Panc1 (cell line): ENCODE measurements at regions not wholly inside any gene's neighbourhood (a gene's known extent, or its start where the extent isn't known, plus 50 kb on each side); places are given as distances from the start of the nearest gene placed in this dataset.

Experiments
- ATAC-seq: fragments of 200-7000 bp; cut with Tn5 transposase; 2 replicates; pipeline ENCODE4 v1.9.1; 2020; ENCODE audit warnings: mild to moderate bottlenecking, moderate library complexity
- BruUV-seq: library from RNA; stranded (reverse); fragments of 400-500 nt; replicated peaks from 2 replicates; lab custom pipeline; 2021; lab: Mats Ljungman, UMichigan
- CTCF ChIA-PET: fragments of 300-600 bp; sonication (Branson Sonifier 250); formaldehyde crosslinking; loops from one replicate; lab custom pipeline; 2022; ENCODE audit warnings: antibody characterized with exemption; lab: Charles Lee
- POLR2A ChIA-PET: fragments of 300-600 bp; sonication (Branson Sonifier 250); formaldehyde crosslinking; loops from one replicate; lab custom pipeline; 2022; ENCODE audit warnings: antibody characterized with exemption; lab: Charles Lee
- DNase-seq: peaks from one replicate; pipeline ENCODE4 v3.0.0-alpha.2; 2010; ENCODE audit warnings: low read depth, low spot score
- H3K27ac ChIP-seq: 2 replicates; pipeline ENCODE4 v1.5.1; 2011; ENCODE audit warnings: mild to moderate bottlenecking, low read length, inconsistent platforms
- H3K27me3 ChIP-seq: fragments of 200-500 bp; sonication (Bioruptor generic); 2 replicates; pipeline ENCODE4 v1.6.0; 2014; ENCODE audit warnings: low read length, inconsistent platforms; ENCODE audit not compliant: control insufficient read depth, insufficient read depth
- H3K36me3 ChIP-seq: fragments of 200-500 bp; sonication (Bioruptor generic); 2 replicates; pipeline ENCODE4 v1.5.1; 2014; ENCODE audit warnings: inconsistent platforms, mild to moderate bottlenecking, low read length, moderate library complexity; ENCODE audit not compliant: control insufficient read depth, insufficient read depth
- H3K4me1 ChIP-seq: 2 replicates; pipeline ENCODE4 v1.5.1; 2011; ENCODE audit warnings: inconsistent platforms, mild to moderate bottlenecking, low read length, moderate library complexity; ENCODE audit not compliant: control insufficient read depth, insufficient read depth
- H3K4me3 ChIP-seq, 2 experiments: 2 replicates each; pipeline ENCODE4 v1.5.1; 2011 to 2012; ENCODE audit warnings: low read depth in 2 of 2, low read length in 2 of 2, mild to moderate bottlenecking in 2 of 2, inconsistent platforms in 1 of 2, moderate library complexity in 1 of 2
- H3K9me3 ChIP-seq: fragments of 200-500 bp; sonication (Bioruptor generic); 2 replicates; pipeline ENCODE4 v1.5.1; 2014; ENCODE audit warnings: low read depth, mild to moderate bottlenecking, inconsistent platforms, low read length, moderate library complexity; ENCODE audit not compliant: control insufficient read depth, insufficient read depth
- POLR2AphosphoS5 ChIP-seq: IDR thresholded peaks from 2 replicates; pipeline ENCODE4 v1.6.1; 2012; ENCODE audit warnings: mild to moderate bottlenecking, low read depth, low read length, moderate library complexity
- SIN3A ChIP-seq: IDR thresholded peaks from 2 replicates; pipeline ENCODE4 v1.6.1; 2012; ENCODE audit warnings: low read depth, mild to moderate bottlenecking, low read length, moderate library complexity, borderline replicate concordance; ENCODE audit not compliant: insufficient read depth
- TCF7L2 ChIP-seq: IDR thresholded peaks from 2 replicates; pipeline ENCODE4 v1.6.1; 2011; ENCODE audit warnings: mild to moderate bottlenecking, low read depth, low read length, inconsistent platforms
- in situ Hi-C: cut with HindIII; loops from 2 replicates; pipeline ENCODE4 v1.10.0; 2016; ENCODE audit warnings: low sequenced_read_pairs, low pct_unique_long_range_greater_than_20kb
- intact Hi-C: fragments of 100-400 bp; cut with micrococcal nuclease; formaldehyde crosslinking; loops from one replicate; pipeline ENCODE4 v1.10.0; 2022; ENCODE audit not compliant: unreplicated experiment
- TF ChIP-seq, protein P1 (sequence below): fragments of 450-650 bp; IDR thresholded peaks from 2 replicates; pipeline ENCODE4 v1.5.1; 2017; ENCODE audit warnings: mild to moderate bottlenecking
- TF ChIP-seq, protein P2 (sequence below), 2 experiments: IDR thresholded peaks; 2 replicates each; pipeline ENCODE4 v1.6.1; 2011 to 2012; ENCODE audit warnings: low read depth in 2 of 2, control low read depth in 1 of 2, low read length in 1 of 2, mild to moderate bottlenecking in 1 of 2, moderate library complexity in 1 of 2; ENCODE audit not compliant: insufficient read depth in 1 of 2

DNA sequence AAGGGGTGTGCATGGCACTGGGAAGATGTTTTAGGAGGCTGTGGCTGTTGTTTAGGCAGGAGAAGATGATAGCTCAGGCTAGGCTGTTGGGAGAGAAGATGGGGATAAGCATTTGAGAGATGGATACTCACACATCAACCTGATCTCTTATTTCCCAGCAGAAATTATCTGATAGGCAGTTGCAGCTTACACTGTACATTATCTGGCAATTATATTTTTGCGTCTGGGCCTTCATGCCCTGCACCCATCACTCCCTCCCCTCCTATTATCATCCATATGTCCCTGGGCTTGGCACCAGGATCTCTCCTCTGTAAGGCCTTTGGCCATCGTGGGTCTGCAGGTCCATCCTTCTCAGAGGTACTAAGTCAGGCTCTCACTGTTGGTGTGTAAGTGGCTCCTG lies 401.0 kb upstream of the EEF2KMT start:
- in situ Hi-C loops: no loop called here
- no TSS peak for BruUV-seq
- POLR2A ChIA-PET: no interaction called here

DNA sequence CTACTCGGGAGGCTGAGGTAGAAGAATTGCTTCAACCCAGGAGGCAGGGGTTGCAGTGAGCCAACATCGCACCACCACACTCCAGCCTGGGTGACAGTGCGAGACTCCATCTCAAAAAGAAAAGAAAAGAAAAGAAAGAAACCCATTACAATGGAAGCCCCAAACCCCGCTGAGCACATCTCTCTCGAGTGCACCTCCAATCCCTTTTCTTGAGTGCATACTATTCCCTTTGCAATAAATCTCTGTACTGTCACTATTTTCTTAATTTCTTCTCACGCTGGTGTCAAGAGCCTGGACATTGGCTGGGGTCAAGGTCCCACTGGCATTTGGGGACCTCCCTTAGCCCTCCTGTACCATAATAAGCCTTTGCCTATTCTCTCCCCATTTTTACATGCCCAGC lies 398.4 kb upstream of the EEF2KMT start:
- ATAC-seq (no peak), DNase-seq (no peak)
- CTCF ChIA-PET: no interaction called here
- peaks cover 6% of the 10 kb centered on the region; the same call in 1 of the 2 replicates for H3K27me3 ChIP-seq
- H3K4me1 ChIP-seq: no peaks in the 10 kb centered on the region
- no peaks in the 10 kb centered on the region for H3K36me3 ChIP-seq
- no peak overlapping the region for H3K27ac ChIP-seq
- no peaks in the 10 kb centered on the region for H3K9me3 ChIP-seq
- intact Hi-C loops (no loop called here), in situ Hi-C loops (no loop called here)
- TF ChIP-seq SIN3A (no peak), POLR2AphosphoS5 (no peak), TCF7L2 (no peak)
- TF ChIP-seq, protein P1, sequence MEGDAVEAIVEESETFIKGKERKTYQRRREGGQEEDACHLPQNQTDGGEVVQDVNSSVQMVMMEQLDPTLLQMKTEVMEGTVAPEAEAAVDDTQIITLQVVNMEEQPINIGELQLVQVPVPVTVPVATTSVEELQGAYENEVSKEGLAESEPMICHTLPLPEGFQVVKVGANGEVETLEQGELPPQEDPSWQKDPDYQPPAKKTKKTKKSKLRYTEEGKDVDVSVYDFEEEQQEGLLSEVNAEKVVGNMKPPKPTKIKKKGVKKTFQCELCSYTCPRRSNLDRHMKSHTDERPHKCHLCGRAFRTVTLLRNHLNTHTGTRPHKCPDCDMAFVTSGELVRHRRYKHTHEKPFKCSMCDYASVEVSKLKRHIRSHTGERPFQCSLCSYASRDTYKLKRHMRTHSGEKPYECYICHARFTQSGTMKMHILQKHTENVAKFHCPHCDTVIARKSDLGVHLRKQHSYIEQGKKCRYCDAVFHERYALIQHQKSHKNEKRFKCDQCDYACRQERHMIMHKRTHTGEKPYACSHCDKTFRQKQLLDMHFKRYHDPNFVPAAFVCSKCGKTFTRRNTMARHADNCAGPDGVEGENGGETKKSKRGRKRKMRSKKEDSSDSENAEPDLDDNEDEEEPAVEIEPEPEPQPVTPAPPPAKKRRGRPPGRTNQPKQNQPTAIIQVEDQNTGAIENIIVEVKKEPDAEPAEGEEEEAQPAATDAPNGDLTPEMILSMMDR: no peak
- TF ChIP-seq, protein P2, sequence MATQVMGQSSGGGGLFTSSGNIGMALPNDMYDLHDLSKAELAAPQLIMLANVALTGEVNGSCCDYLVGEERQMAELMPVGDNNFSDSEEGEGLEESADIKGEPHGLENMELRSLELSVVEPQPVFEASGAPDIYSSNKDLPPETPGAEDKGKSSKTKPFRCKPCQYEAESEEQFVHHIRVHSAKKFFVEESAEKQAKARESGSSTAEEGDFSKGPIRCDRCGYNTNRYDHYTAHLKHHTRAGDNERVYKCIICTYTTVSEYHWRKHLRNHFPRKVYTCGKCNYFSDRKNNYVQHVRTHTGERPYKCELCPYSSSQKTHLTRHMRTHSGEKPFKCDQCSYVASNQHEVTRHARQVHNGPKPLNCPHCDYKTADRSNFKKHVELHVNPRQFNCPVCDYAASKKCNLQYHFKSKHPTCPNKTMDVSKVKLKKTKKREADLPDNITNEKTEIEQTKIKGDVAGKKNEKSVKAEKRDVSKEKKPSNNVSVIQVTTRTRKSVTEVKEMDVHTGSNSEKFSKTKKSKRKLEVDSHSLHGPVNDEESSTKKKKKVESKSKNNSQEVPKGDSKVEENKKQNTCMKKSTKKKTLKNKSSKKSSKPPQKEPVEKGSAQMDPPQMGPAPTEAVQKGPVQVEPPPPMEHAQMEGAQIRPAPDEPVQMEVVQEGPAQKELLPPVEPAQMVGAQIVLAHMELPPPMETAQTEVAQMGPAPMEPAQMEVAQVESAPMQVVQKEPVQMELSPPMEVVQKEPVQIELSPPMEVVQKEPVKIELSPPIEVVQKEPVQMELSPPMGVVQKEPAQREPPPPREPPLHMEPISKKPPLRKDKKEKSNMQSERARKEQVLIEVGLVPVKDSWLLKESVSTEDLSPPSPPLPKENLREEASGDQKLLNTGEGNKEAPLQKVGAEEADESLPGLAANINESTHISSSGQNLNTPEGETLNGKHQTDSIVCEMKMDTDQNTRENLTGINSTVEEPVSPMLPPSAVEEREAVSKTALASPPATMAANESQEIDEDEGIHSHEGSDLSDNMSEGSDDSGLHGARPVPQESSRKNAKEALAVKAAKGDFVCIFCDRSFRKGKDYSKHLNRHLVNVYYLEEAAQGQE (IDR thresholded peaks at IDR 0.05; ENCODE audit: insufficient read depth in 1 of 2, low read depth in 2 of 2, low read length in 1 of 2): no peak
- POLR2A ChIA-PET: no interaction called here
- BruUV-seq: no TSS peak
- no peak overlapping the region for H3K4me3 ChIP-seq

More for the DNA sequence above, 401.0 kb upstream of the EEF2KMT start:
- intact Hi-C loops: no loop called here
- DNase-seq (no peak), ATAC-seq (no peak)
- TF ChIP-seq, protein P2 (IDR thresholded peaks at IDR 0.05; ENCODE audit: insufficient read depth in 1 of 2, low read depth in 2 of 2, low read length in 1 of 2): no peak
- TF ChIP-seq POLR2AphosphoS5 (no peak), SIN3A (no peak), TCF7L2 (no peak)
- TF ChIP-seq, protein P1: no peak
- H3K27me3 ChIP-seq: peaks cover 4% of the 10 kb centered on the region; the same call in 1 of the 2 replicates
- no peaks in the 10 kb centered on the region for H3K9me3 ChIP-seq
- no peaks in the 10 kb centered on the region for H3K4me1 ChIP-seq
- CTCF ChIA-PET: no interaction called here
- H3K27ac ChIP-seq: no peak overlapping the region
- H3K36me3 ChIP-seq: no peaks in the 10 kb centered on the region
- H3K4me3 ChIP-seq: no peak overlapping the region
